Stomach (tissue), 4 donors: ENCODE measurements at regions not wholly inside any gene's neighbourhood (a gene's known extent, or its start where the extent isn't known, plus 50 kb on each side); places are given as distances from the start of the nearest gene placed in this dataset.

Experiments
- CTCF ChIP-seq, 7 experiments: fragments of 450-650 bp in 4 of 7; fragments of 200-600 bp in 3 of 7; sonication (generic) in 3 of 7; IDR thresholded peaks; one replicate each; pipeline ENCODE4 v1.5.1; 2016 to 2019; ENCODE audit warnings: antibody characterized with exemption in 7 of 7, control low read depth in 2 of 7, mild to moderate bottlenecking in 1 of 7
- POLR2A ChIP-seq, 4 donors: fragments of 450-650 bp; IDR thresholded peaks; one replicate each; pipeline ENCODE4 v1.6.1; 2016; ENCODE audit warnings: antibody characterized with exemption in 4 of 4, control low read depth in 2 of 4, mild to moderate bottlenecking in 1 of 4, moderate library complexity in 1 of 4

DNA sequence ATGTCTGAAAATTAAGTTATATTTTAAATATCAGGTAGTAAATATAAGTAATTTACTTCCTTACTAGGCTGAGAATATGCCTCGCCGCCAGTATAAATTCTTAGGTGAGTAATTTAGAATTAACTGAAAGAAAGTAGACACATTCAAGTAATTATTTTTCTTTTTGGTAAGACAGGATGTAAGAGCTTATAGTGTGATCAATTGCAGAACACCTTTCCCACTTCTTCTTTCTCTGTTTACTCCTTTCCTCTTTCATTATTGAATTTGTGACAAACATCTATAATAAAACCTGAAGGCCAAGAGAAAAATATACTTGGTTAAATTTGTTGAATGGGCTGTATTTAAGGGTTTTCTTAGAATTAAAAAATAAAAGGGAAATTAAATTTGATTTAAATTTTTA, 195.1 kb upstream of the CDKN2B start:
- TF ChIP-seq CTCF (IDR thresholded peaks at IDR 0.05) (no peak), POLR2A (IDR thresholded peaks at IDR 0.05) (no peak)
